ENCODE measurements at regions not wholly inside any gene's neighbourhood (a gene's known extent, or its start where the extent isn't known, plus 50 kb on each side); places are given as distances from the start of the nearest gene placed in this dataset.
A peak's percentile ranks its signal among the peaks of the same experiment; 100 is the strongest.

DNA sequence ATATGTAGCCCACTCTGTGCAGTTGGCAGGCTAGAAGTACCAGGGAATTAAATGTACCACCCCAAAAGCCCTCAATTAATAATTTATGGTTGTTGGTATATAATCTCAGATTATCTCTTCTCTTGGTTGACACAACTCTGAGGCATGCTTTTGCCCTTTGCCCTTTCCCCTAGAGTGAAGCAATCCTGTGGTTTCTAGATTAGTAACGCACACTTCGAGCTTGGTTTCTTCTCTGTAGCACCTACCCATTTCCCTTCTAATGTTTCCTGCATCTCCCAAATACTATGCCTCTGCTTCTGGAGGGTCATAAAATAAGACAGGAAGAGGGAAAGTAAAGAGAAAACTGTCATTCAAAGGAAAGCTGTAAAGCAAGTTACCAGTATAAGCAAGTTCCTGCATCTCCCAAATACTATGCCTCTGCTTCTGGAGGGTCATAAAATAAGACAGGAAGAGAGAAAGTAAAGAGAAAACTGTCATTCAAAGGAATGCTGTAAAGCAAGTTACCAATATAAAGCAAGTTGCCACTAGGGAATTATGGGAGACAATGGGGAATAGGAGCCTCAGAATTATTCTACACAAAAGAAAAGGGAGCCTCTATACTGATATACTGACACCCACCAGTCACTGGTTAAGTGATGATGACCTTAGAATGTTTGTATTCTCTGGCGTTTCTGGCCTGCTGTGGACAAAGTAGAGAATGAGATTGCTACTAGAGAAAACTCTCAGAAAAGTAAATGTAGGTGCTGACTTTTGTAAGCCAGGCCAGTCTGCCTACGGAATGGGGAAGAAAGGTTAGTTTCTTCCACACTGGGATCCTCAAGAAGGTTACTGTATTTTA is 862.6 kb upstream of the MAN1A1 start:
- Histone ChIP-seq H2BK120ac (replicated peaks; ENCODE audit: low read depth, low read length) (no peak overlapping the region), H3K27me3 (replicated peaks in 1 of 4; ENCODE audit: control insufficient read depth in 3 of 4, extremely low read depth in 1 of 4, insufficient read depth in 3 of 4, low read length in 3 of 4) (no peaks in the 10 kb centered on the region), H2BK20ac (ENCODE audit: low read length) (no peak overlapping the region), H3K23me2 (ENCODE audit: low read depth, low read length) (no peaks in the 10 kb centered on the region), H3K36me3 (ENCODE audit: control insufficient read depth in 2 of 4, insufficient read depth in 4 of 4, low read length in 3 of 4) (no peaks in the 10 kb centered on the region), H3K4ac (replicated peaks; ENCODE audit: insufficient read length, low read depth, low read length) (no peak overlapping the region), H3K4me1 (replicated peaks in 1 of 4; ENCODE audit: control insufficient read depth in 3 of 4, insufficient read depth in 4 of 4, low read length in 3 of 4) (no peaks in the 10 kb centered on the region), H4K5ac (ENCODE audit: insufficient read length, low read depth, low read length) (no peak overlapping the region), H3K9ac (replicated peaks in 1 of 4; ENCODE audit: extremely low read depth in 1 of 4, low read depth in 3 of 4, low read length in 3 of 4) (no peak overlapping the region), H3K18ac (ENCODE audit: extremely low read depth, low read length) (no peak overlapping the region), H3K79me1 (ENCODE audit: low read depth, low read length) (no peaks in the 10 kb centered on the region), H3K4me3 (ENCODE audit: extremely low read depth in 1 of 4, insufficient read depth in 2 of 4, low read depth in 3 of 4, low read length in 4 of 4) (no peak overlapping the region), H2AK5ac (ENCODE audit: low read depth, low read length) (no peak overlapping the region), H3K14ac (ENCODE audit: insufficient read length) (no peak overlapping the region), H2BK5ac (ENCODE audit: low read depth, low read length) (no peak overlapping the region), H2BK12ac (ENCODE audit: low read depth, low read length) (no peak overlapping the region), H3K27ac (ENCODE audit: low read depth, low read length) (no peak overlapping the region), H3K9me3 (ENCODE audit: insufficient read depth in 2 of 2, low read depth in 1 of 2, low read length in 1 of 2) (no peaks in the 10 kb centered on the region), H3K23ac (ENCODE audit: insufficient read length) (no peak overlapping the region), H3K4me2 (ENCODE audit: insufficient read depth in 1 of 2, low read depth in 2 of 2, low read length in 2 of 2) (no peak overlapping the region), H4K91ac (replicated peaks; ENCODE audit: insufficient read length, low read length) (no peak overlapping the region), H3K56ac (replicated peaks; ENCODE audit: insufficient read length, low read depth, low read length) (no peak overlapping the region), H2AFZ (ENCODE audit: low read length) (peak overlapping the region; percentile 34; the same call in 1 of the 2 replicates), H3K79me2 (ENCODE audit: control insufficient read depth in 1 of 2, insufficient read depth in 2 of 2, low read length in 2 of 2) (no peaks in the 10 kb centered on the region), H4K8ac (ENCODE audit: extremely low read depth, insufficient read depth, low read length) (no peak overlapping the region), H2BK15ac (ENCODE audit: low read length) (no peak overlapping the region), H4K20me1 (replicated peaks in 1 of 2; ENCODE audit: control insufficient read depth in 1 of 2, insufficient read depth in 2 of 2, low read length in 2 of 2) (no peaks in the 10 kb centered on the region)
- ChIA-PET CTCF (ENCODE audit: partially characterized antibody) (no interaction called here), POLR2A (ENCODE audit: partially characterized antibody) (no interaction called here)
- FAIRE-seq (no peak), DNase-seq (ENCODE audit: low read depth in 1 of 2, low spot score in 2 of 2) (no peak)
- TF ChIP-seq CREB1 (IDR thresholded peaks at IDR 0.05) (no peak), ZNF274 (IDR thresholded peaks at IDR 0.05; ENCODE audit: borderline replicate concordance, extremely low read depth, low read length) (no peak), SUZ12 (IDR thresholded peaks at IDR 0.05; ENCODE audit: low read length) (no peak), POLR2A (IDR thresholded peaks at IDR 0.05; ENCODE audit: control extremely low read depth in 1 of 2, low read depth in 2 of 2, low read length in 2 of 2) (no peak)
- TF ChIP-seq, protein P1, sequence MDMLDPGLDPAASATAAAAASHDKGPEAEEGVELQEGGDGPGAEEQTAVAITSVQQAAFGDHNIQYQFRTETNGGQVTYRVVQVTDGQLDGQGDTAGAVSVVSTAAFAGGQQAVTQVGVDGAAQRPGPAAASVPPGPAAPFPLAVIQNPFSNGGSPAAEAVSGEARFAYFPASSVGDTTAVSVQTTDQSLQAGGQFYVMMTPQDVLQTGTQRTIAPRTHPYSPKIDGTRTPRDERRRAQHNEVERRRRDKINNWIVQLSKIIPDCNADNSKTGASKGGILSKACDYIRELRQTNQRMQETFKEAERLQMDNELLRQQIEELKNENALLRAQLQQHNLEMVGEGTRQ (IDR thresholded peaks at IDR 0.05; ENCODE audit: low read length), result no peak
- WGBS, 2 experiments (ENCODE audit: extremely low coverage in 1 of 2, insufficient coverage in 1 of 2, insufficient read length in 1 of 2, insufficient replicate concordance in 2 of 2, low coverage in 1 of 2, low lambda C conversion rate in 2 of 2, missing lambda C conversion rate in 1 of 2), result 90% methylated on average over 4 of the region's 4 CpGs; no CpG with 5 or more reads in 1 of the 2 experiments
